PFSK-1 (cell line): ENCODE measurements at regions not wholly inside any gene's neighbourhood (a gene's known extent, or its start where the extent isn't known, plus 50 kb on each side); places are given as distances from the start of the nearest gene placed in this dataset.

Experiments
- FOXP2 ChIP-seq: optimal IDR thresholded peaks from 2 replicates; pipeline ENCODE3; 2011; ENCODE audit warnings: borderline replicate concordance, control low read depth, inconsistent platforms; ENCODE audit not compliant: insufficient read depth; ENCODE audit errors: extremely low read length, extremely low read depth
- POLR2AphosphoS5 ChIP-seq: IDR thresholded peaks from 2 replicates; pipeline ENCODE4 v1.6.1; 2012; ENCODE audit warnings: low read depth, mild to moderate bottlenecking, control low read depth, low read length, moderate library complexity
- REST ChIP-seq, 2 experiments: IDR thresholded peaks; 2 replicates each; pipeline versions ENCODE4 v1.6.1 to v1.8.0; 2011 to 2012; ENCODE audit warnings: low read depth in 2 of 2, low read length in 2 of 2, control low read depth in 1 of 2, inconsistent platforms in 1 of 2, mild to moderate bottlenecking in 1 of 2, moderate library complexity in 1 of 2; ENCODE audit not compliant: insufficient read depth in 1 of 2
- SIN3A ChIP-seq: IDR thresholded peaks from 2 replicates; pipeline ENCODE4 v1.6.1; 2012; ENCODE audit warnings: mild to moderate bottlenecking, low read length, moderate library complexity, borderline replicate concordance; ENCODE audit not compliant: insufficient read depth
- TAF1 ChIP-seq: IDR thresholded peaks from 2 replicates; pipeline ENCODE4 v1.6.1; 2012; ENCODE audit warnings: low read length, control low read depth, borderline replicate concordance; ENCODE audit not compliant: insufficient read depth

- no peak for TF ChIP-seq SIN3A
- TF ChIP-seq REST (IDR thresholded peaks at IDR 0.05; ENCODE audit: insufficient read depth in 1 of 2, low read depth in 2 of 2, low read length in 2 of 2), result no peak
- TF ChIP-seq FOXP2, result no peak
- TF ChIP-seq TAF1, result no peak
- no peak for TF ChIP-seq POLR2AphosphoS5
These were observed 203.2 kb upstream of the GAP43 start for GRCh38 chr3:115420086-115420485.

- no peak for TF ChIP-seq TAF1
These were observed 200.1 kb upstream of the GAP43 start for GRCh38 chr3:115423170-115423569.

DNA sequence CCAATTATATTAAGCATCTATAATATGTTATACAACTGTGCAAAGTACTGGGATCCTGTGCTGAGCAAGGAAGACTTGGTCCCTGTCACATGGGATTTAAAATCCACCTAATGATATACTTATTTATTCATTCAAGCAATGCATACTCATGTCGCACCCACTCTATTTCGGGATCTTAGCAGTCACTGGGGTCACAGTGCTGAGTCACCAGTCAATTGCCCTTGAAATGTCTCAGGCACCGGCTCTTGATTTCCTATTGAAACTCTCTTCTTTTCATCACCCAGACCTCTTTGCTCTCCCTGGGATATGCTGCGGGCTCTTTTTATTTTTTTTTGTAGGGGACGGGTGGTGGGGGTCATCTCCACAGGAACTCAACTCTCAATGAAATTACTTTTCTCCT is 194.5 kb upstream of the GAP43 start:
- TF ChIP-seq POLR2AphosphoS5 (no peak), TAF1 (no peak), SIN3A (no peak), FOXP2 (no peak), REST (IDR thresholded peaks at IDR 0.05; ENCODE audit: insufficient read depth in 1 of 2, low read depth in 2 of 2, low read length in 2 of 2) (no peak)

GRCh38 chr3:115436767-115437301 is 186.5 kb upstream of the GAP43 start:
- TF ChIP-seq TAF1 (no peak), SIN3A (no peak), REST (IDR thresholded peaks at IDR 0.05; ENCODE audit: insufficient read depth in 1 of 2, low read depth in 2 of 2, low read length in 2 of 2) (no peak), POLR2AphosphoS5 (no peak), FOXP2 (no peak)

DNA sequence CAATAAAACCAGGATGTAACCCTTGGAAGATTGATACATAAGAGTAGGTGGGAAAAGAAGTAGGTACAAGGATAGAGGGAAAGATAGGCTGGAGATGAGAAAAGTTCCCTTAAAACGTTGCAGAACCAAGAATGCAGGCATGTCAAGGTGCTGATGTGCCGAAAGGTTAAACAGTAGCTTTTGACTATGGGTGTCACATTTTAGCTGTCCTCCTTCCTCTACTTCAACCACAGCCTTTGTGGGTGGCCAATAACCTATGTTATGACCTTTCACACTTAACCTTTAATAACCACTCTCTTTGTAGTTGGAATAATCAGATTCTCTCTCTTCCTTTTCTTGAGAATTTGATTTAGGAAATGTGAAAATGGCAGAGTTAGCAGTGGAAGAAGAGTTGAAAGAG is 184.5 kb upstream of the GAP43 start:
- TF ChIP-seq REST (IDR thresholded peaks at IDR 0.05; ENCODE audit: insufficient read depth in 1 of 2, low read depth in 2 of 2, low read length in 2 of 2), result no peak
- TF ChIP-seq TAF1, result no peak
